Activated effector memory CD4-positive, alpha-beta T cell treated with anti-CD3 and anti-CD28 coated beads, Interleukin-2, amount 50 U/mL, for 16 hours (primary cell): ENCODE measurements at regions not wholly inside any gene's neighbourhood (a gene's known extent, or its start where the extent isn't known, plus 50 kb on each side); places are given as distances from the start of the nearest gene placed in this dataset.

Experiments used
- DNase-seq: peaks from one replicate; pipeline ENCODE4 v3.0.0-alpha.2; 2020

DNA sequence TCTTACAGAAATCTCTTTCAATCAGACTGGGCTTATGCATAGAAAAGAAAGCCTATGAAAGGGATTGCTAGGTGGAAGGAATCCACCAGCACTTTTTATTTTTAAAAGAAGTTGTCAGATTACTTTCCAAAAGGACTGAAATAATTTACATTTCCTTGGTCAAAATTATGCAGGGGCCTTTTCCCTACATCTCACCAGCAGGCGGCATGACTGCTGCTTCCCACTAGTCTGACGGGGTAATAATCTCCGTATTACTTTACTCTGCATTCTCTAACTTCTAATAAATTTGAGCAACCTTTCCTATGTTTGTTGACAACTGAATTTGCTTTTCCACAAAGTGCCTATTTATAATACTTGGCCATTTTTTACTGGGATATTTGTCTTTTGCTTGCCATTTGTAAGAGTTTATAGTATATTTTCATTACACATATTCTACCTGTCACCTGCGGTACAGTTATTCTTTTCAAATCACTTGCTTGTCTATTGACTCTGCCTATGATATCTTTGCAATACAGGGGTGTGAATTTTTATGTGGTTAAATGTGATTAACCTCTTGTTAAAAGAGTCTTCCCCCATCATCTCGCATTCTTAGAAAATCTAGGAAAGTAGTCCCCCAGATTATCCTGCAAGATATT is 51.9 kb upstream of the USP47 start:
- no peak for DNase-seq

DNA sequence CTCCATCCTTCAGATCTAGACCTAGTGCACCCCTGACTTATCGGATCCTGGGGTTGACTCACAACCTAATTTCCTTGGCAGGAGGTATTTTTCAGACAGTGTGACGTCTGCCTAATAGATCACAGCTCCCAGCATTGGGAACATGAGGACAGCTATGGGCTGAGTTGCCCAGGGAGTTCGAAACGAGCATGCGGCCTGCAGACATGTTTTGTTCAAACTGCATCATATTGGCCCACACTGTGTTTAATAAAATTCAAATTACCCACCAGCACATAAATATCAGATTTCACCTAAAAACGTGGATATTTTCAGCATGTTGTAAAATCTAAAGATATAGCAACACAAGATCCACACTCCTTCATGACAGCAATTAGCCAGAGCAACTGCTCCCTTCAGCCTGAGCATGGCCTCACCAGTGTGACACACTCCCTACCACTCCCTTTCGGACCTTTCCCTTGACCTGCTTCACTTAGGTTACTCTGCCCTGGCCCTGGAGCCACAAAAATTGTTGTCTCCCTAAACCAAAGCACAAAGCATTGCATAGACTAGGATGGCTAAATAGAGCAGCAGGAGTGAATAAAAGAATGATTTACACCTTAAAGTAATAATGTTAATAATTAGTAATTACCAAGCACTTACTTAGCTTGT is 53.6 kb upstream of the USP47 start:
- no peak for DNase-seq

DNA sequence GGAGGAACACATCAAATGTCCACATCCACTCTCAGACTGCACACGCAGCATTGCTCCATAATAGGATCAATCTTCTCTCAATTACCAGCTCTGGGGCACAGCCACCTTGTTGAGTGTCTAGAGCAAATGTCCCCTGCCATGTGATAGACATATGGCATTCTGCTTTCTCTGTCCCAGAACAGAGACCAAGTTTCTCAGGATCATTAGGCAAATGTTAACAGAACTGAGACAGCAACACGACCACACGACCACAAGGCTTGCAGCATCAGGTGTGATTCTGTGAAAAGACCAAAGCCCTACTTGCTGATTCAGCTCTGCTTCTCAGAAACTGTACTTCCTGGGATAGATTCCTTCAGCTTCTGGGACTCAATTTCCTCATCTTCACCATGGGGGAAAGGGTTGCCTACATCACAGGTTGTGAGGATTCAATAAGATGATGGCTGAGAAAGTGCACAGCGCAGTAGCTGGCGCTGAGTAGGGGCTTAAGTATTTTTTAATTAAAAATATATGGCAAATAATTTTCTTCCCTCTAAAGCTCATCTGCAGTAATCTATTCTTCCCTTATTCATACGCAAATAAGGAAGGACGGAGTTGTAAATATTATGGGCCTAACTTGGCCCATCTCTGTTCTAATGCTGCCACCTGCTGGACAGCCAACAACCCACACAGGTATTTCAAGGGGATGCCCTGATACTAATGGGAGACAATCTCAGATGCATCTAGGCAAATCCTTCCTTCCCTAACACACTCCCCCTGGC is 54.3 kb upstream of the USP47 start:
- DNase-seq = peak; percentile 86

- no peak for DNase-seq
Observed at GRCh38 chr11:11786771-11787170, 55.0 kb upstream of the USP47 start.

- no peak for DNase-seq
Observed at GRCh38 chr11:11786234-11786633, 55.5 kb upstream of the USP47 start.

GRCh38 chr11:11782532-11783110 is 59.2 kb upstream of the USP47 start:
- no peak for DNase-seq

GRCh38 chr11:11780858-11781257 is 60.9 kb upstream of the USP47 start:
- DNase-seq = no peak

DNA sequence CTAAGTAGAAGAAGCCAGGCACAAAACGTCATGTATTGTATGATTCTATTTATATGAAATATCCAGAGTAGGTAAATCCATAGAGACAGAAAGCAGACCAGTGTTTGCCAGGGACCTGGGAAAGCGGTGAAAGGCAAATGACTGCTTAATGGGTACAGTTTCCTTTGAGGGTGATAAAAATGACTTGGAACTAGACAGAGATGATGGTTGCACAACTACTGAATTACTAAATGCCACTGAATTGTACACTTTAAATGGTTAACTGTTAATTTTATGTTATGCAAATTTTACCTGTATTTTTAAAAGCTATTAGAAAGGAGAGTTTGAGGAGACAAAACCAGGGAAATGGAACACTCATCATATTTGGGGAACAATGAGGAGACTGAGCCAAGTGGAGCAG is 61.8 kb upstream of the USP47 start:
- DNase-seq = no peak

- no peak for DNase-seq
Observed at GRCh38 chr11:11777897-11778296, 63.9 kb upstream of the USP47 start.

- DNase-seq = no peak
Observed at GRCh38 chr11:11776714-11777113, 65.1 kb upstream of the USP47 start.

GRCh38 chr11:11774928-11775327 is 66.8 kb upstream of the USP47 start:
- DNase-seq = no peak

DNA sequence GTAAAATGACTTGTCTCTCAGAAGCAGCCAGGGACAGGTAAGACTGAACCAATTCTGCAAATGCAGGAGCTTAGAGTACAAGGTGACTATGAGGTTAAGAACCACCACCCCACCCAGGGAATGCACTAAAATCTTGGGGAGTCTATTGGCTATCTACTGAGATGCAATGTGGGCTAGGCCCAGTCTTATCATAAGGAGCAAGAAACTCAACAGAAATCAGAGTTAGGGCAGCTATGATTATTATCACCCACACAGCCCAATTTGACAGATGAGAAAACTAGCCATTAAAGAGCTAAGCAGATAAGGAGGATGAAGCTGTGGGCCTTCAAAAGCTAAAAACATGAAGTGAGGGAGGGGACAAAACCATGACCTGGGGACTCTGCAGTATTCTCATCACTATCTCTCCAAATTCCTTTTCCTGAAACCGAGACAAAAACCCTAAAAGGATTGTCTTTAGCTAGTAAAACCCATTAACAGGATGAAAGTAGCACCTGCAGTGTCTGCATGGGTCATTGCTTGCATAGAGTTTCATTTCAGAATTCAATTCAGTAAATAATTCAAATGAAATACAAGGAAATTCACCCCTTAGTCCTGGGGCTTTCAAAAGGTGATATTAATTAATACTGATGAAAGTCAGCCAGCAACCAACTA is 68.8 kb upstream of the USP47 start:
- no peak for DNase-seq

DNA sequence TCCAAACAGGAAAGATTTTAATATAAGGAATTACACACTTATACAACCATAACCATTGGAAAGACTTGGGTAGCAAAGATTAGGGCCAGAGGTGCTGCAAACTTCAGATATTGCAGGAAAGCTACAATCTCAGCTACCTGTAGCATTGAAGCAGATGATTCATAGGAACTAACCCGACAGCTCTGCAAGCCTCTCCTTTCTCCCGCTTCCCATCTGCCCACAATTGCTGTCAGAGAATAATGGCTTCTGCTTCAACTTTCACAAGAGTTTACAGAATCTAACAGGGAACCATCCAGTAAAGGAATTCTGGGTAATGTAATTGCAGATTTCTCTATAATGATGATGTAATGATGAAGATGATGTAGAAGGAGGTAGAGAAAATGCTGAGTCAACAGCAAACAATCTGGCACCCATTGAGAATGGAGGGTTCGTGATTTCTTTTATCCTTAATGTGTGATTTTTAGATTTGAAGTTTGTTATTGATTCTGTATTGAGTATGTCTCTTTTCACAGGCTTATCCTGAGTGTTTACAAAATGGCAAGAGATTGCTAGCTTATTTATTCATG is 70.8 kb upstream of the USP47 start:
- DNase-seq = no peak

GRCh38 chr11:11770296-11770695 is 71.5 kb upstream of the USP47 start:
- no peak for DNase-seq

DNA sequence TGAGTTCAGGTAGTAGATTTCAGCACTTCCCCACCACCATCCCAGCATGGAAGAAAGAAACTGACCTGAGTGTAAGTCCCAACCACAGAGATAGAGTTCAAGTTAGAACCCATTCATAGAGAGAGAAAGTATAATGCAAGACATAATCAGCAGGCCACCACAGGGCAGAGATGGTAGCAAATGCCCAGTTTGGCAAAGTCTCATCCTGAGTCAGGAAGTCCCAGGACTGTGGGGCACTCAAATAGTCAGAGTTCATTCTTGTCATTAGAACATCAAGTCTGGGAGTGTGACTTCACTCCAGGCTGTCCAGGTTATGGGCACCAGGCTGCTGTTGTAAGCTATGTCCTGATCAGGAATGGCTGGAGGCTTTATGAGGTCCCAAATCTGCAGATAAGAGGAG is 72.0 kb upstream of the USP47 start:
- no peak for DNase-seq

DNA sequence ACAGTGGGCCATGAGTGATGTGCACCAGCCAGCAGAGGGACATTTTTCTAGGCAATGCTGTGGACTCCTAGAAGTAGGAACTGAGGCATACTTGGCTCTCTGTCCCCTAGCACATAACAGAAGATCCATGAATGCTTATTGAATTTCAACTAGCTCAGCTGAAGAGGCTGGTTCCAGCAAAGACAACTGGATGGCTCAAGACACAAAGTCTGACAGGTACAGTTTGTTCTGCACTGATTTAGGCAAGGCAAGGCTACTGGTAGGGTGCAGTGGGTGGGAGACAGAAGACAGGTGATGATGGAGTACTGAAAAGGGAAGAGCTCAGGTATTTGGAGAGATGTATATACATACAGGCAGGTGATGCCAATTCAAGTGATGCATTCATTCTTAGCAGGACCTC is 72.4 kb upstream of the USP47 start:
- no peak for DNase-seq

DNA sequence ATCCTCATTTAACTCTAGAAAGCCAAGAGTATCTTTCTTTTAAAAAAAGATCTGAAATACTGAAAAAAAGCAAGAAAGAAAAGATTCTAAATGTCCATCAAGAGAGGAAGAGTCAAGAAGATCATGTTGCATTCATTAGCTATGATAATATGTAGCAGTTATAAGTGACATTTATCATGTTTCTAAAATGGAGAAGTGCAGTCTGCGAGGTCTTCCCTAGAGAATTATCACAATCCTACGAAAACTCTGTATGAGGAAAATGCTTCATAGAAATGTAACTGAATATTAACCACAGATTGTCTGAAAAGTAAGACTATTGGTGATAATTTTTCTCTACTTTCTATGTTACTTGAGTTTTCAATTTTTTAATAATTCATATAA is 77.4 kb upstream of the USP47 start:
- DNase-seq = no peak

DNA sequence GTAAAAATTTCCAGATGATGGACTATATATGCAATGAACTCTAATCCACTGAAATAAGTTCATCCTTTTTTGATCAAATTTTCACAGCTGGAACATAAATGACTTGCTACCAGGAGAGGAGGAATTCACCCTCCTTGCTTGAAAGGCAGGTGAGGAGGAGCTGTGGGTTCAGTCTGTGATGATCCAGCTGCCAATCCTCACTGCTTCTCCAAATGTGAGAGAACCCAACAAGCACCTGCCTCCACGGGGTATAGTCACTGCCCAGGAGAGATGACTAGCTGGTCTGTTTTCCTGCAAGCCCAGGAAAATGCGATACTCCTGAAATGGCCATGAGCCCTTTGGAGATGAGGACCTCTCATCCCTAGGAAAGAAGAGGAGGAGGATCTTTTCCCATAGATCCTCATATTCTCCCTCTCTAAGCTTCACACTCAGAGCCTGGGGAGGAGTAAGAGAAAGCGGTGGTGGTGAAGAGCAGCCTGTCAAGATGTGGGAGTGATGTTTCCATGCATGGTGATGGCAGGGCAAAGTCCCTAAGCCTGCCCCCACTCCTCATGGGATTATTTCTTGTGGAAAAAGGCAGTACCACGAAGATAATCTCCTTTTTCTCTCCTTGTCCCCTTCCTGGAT is 77.9 kb upstream of the USP47 start:
- no peak for DNase-seq

GRCh38 chr11:11760838-11761237 is 80.9 kb upstream of the USP47 start:
- no peak for DNase-seq

GRCh38 chr11:11758603-11759196 is 83.1 kb upstream of the USP47 start:
- no peak for DNase-seq

GRCh38 chr11:11757909-11758308 is 83.9 kb upstream of the USP47 start:
- no peak for DNase-seq

GRCh38 chr11:11756718-11757117 is 85.1 kb upstream of the USP47 start:
- DNase-seq = no peak
